Activated CD8-positive, alpha-beta T cell treated with anti-CD3 and anti-CD28 coated beads, Interleukin-2, amount 10 ng/mL, durations not matched to agents 7 days and 5 days (primary cell): ENCODE measurements at regions not wholly inside any gene's neighbourhood (a gene's known extent, or its start where the extent isn't known, plus 50 kb on each side); places are given as distances from the start of the nearest gene placed in this dataset.

ENCODE experiments used
- ATAC-seq: fragments of 150-1000 bp; cut with Tn5 transposase; one replicate; pipeline ENCODE4 v1.10.0; 2021; ENCODE audit warnings: moderate library complexity
- CTCF ChIA-PET: fragments of 350-600 bp; sonication (Branson Sonifier 250); formaldehyde crosslinking; loops from one replicate; lab custom pipeline; 2021; ENCODE audit warnings: antibody characterized with exemption; lab: Charles Lee
- POLR2A ChIA-PET: fragments of 350-600 bp; sonication (Branson Sonifier 250); formaldehyde crosslinking; loops from one replicate; lab custom pipeline; 2021; ENCODE audit warnings: antibody characterized with exemption; lab: Charles Lee
- DNase-seq: peaks from one replicate; pipeline ENCODE4 v3.0.0-alpha.2; 2020
- H3K27ac Mint-ChIP-seq: one replicate; pipeline ENCODE4 v1.8.0; 2021; ENCODE audit warnings: mild to moderate bottlenecking, mixed read lengths
- H3K27me3 Mint-ChIP-seq: one replicate; pipeline ENCODE4 v1.8.0; 2021; ENCODE audit warnings: low read depth, mixed read lengths
- H3K36me3 Mint-ChIP-seq: one replicate; pipeline ENCODE4 v1.8.0; 2021; ENCODE audit warnings: low read depth, mixed read lengths
- H3K4me1 Mint-ChIP-seq: one replicate; pipeline ENCODE4 v1.8.0; 2021; ENCODE audit warnings: low read depth, mixed read lengths
- H3K4me3 Mint-ChIP-seq: one replicate; pipeline ENCODE4 v1.8.0; 2021; ENCODE audit warnings: mild to moderate bottlenecking, mixed read lengths
- H3K9me3 Mint-ChIP-seq: one replicate; pipeline ENCODE4 v1.8.0; 2022; ENCODE audit warnings: mixed read lengths; ENCODE audit not compliant: insufficient read depth

DNA sequence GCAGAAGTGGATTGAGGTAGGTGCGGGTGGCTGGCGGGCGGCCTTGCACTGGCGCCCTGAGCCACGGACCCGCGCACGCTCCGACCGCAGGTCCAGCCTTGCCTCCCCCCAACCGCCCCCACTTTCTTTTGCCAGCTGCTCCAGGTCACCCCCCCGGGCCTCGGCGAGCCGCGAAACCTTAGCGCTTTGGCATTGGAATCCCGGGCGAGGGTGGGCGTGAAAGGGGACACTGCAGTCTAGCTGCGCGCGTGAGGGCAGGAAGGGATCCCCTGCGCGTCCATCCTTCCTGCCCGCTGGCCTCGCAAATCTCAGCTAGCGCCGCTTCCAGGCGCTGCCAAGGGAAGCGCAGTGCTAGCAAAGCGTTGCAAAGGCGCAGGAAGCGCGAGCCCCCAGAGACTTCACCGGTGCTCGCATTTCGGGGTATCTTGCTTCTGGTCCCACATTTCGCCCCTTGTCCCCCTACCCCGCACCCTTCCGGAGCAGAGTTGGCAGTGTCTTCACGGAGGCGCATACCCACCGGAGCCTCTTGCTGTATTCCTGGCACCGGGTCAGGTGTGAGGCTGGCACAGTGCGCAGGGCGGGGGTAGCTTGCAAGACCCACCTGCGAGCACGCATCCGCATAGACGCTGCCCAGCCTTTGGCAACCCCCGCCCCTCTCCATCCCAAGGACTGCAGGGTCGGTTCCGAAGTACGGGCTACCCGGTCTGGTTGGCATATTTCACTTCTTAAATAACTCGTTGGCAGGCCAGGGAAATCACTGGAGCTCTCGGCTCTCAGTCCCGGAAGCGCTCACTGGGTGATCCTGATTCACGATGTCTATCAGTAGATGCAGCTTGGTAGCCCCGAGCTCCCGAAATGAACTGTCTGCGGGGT is 104.4 kb downstream of the UCHL1 start:
- H3K4me1 Mint-ChIP-seq: peaks cover 1% of the 10 kb centered on the region
- DNase-seq (no peak), ATAC-seq (no peak)
- H3K27me3 Mint-ChIP-seq: peaks cover 36% of the 10 kb centered on the region
- H3K4me3 Mint-ChIP-seq: no peak overlapping the region
- no peaks in the 10 kb centered on the region for H3K9me3 Mint-ChIP-seq
- CTCF ChIA-PET: no interaction called here
- H3K27ac Mint-ChIP-seq: no peak overlapping the region
- POLR2A ChIA-PET: no interaction called here
- H3K36me3 Mint-ChIP-seq: no peaks in the 10 kb centered on the region

DNA sequence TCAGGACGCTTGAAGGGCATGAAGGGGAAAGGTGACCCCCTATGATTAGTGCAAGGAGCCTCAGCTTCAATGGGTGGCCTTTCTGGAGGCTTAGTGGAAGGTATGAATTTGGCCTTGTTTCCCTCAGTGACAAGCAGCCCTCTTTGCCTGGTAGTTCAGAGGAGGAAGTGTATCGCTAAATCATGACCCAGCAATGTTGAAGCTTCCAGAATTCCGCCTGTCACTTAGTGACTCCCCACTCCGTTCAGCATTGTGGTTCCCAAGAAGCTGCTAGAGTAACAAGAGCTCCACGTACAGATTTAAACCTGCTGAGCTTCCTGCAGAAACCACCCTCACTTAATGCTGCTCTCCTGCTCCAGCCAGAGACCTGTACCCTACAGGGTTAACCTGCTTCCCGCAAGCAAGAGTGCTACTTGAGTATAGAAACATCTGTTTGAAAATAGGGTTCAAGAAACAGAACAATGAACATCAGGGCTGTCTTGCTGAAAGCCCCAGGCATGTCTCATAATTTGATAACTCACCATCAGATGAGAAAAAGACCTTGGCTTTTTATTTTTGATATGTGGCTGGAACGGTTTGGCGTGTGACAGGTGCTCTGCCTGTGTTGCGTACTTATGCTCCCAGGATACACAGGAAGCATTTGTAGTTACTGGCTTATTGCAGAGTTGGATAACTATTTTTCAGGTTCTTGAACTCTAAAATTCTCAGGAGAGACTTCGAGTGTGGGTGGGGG is 105.2 kb downstream of the UCHL1 start:
- no peaks in the 10 kb centered on the region for H3K9me3 Mint-ChIP-seq
- no peak overlapping the region for H3K4me3 Mint-ChIP-seq
- H3K27ac Mint-ChIP-seq: no peak overlapping the region
- no peak for ATAC-seq
- peaks cover 1% of the 10 kb centered on the region for H3K4me1 Mint-ChIP-seq
- POLR2A ChIA-PET: no interaction called here
- H3K27me3 Mint-ChIP-seq: peaks cover 36% of the 10 kb centered on the region
- CTCF ChIA-PET: no interaction called here
- DNase-seq: no peak
- H3K36me3 Mint-ChIP-seq: no peaks in the 10 kb centered on the region

DNA sequence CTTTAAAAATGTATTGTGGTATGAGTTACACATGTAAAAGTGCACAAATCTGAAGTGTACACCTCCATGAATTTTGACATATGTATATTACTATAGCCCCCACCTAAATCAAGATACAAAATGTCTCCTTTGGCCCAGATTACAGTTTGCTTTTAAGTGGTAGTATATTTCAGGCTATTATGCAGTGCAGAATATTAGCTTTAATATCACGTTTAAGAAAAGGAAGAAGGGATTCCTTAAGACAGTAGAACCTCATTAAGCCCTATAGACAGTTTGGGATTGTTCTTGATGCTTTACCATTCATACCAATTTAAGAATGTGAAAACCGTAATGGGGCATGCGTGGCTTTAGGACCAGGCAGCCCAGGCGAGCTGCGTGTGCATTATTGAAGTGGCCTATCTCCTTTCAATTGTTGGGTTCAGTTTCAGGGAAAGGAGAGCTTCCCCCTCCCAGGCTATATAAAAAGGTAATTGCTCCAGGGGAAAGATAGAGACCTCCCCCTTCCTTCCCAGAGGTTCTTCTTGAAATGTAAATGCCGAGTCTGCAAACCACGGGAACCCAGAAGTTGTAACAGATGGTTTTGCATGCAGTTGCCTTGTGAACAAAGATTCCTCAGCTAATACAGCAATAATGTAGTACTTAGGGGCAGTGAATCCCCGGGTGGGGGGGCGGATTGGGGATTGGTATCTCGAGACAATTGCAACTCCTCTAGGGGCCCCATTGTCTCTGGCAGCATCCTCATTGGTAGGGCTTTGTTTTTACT is 106.1 kb downstream of the UCHL1 start:
- Mint-ChIP-seq H3K4me3 (no peak overlapping the region), H3K9me3 (no peaks in the 10 kb centered on the region), H3K36me3 (no peaks in the 10 kb centered on the region), H3K4me1 (peaks cover 1% of the 10 kb centered on the region), H3K27me3 (peaks cover 36% of the 10 kb centered on the region), H3K27ac (no peak overlapping the region)
- CTCF ChIA-PET: no interaction called here
- ATAC-seq (no peak), DNase-seq (no peak)
- POLR2A ChIA-PET: no interaction called here

GRCh38 chr4:41363384-41363981 is 106.8 kb downstream of the UCHL1 start:
- no peak overlapping the region for H3K4me3 Mint-ChIP-seq
- ChIA-PET CTCF (no interaction called here), POLR2A (no interaction called here)
- peaks cover 34% of the 10 kb centered on the region for H3K27me3 Mint-ChIP-seq
- peaks cover 1% of the 10 kb centered on the region for H3K4me1 Mint-ChIP-seq
- ATAC-seq: no peak
- H3K36me3 Mint-ChIP-seq: no peaks in the 10 kb centered on the region
- no peak overlapping the region for H3K27ac Mint-ChIP-seq
- no peak for DNase-seq
- no peaks in the 10 kb centered on the region for H3K9me3 Mint-ChIP-seq

DNA sequence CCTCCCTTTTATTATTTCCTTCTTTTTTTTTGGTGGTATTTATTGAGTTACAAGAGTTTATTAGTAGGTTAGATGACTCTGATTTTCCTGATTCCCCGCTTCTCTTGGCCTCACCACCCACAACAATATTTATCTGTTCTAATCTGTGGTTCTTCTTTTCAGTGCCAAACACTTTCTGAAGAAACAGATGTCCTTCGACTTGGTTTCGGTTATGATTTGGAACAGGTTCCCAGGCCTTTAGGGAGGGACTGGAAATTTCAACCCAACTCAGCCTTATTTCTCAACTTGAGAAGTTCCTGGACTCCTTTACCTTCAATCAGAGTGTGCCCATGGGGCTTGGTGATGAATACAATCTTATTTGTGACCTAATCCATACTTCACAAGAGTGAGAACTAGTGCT is 108.1 kb downstream of the UCHL1 start:
- DNase-seq: no peak
- peaks cover 1% of the 10 kb centered on the region for H3K4me1 Mint-ChIP-seq
- no peak for ATAC-seq
- no peaks in the 10 kb centered on the region for H3K9me3 Mint-ChIP-seq
- ChIA-PET POLR2A (no interaction called here), CTCF (no interaction called here)
- no peak overlapping the region for H3K27ac Mint-ChIP-seq
- H3K36me3 Mint-ChIP-seq: no peaks in the 10 kb centered on the region
- H3K4me3 Mint-ChIP-seq: no peak overlapping the region
- peaks cover 26% of the 10 kb centered on the region for H3K27me3 Mint-ChIP-seq

GRCh38 chr4:41365681-41366080 is 109.0 kb downstream of the UCHL1 start:
- no peak for DNase-seq
- ChIA-PET POLR2A (no interaction called here), CTCF (no interaction called here)
- peaks cover 25% of the 10 kb centered on the region for H3K27me3 Mint-ChIP-seq
- peaks cover 1% of the 10 kb centered on the region for H3K4me1 Mint-ChIP-seq
- ATAC-seq: no peak
- H3K27ac Mint-ChIP-seq: no peak overlapping the region
- no peaks in the 10 kb centered on the region for H3K9me3 Mint-ChIP-seq
- no peaks in the 10 kb centered on the region for H3K36me3 Mint-ChIP-seq
- no peak overlapping the region for H3K4me3 Mint-ChIP-seq

- Mint-ChIP-seq H3K4me3 (no peak overlapping the region), H3K27me3 (peaks cover 12% of the 10 kb centered on the region), H3K27ac (no peak overlapping the region), H3K9me3 (no peaks in the 10 kb centered on the region), H3K4me1 (no peaks in the 10 kb centered on the region), H3K36me3 (no peaks in the 10 kb centered on the region)
- ChIA-PET POLR2A (no interaction called here), CTCF (no interaction called here)
- ATAC-seq: no peak
- no peak for DNase-seq
These were observed 110.3 kb downstream of the UCHL1 start for GRCh38 chr4:41366911-41367517.

DNA sequence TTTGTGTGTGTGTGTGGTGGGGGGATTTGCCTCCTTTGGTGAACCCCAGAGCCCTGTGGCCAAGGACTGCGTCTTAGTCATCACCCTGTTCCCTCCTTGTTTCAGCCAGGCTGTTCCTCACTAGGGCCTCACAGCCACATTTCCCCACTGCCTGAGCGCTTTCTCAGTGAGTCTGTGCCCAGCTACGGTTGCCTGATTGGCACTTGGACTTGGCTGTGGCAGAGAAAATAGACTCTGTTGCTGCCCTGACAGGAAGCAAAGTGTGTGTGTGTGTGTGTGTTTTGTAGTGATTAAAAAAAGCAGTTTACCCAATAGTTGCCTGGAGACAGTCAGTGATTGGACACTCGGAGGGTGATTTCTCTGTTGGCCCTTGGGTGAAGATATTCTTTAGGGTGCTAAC is 113.0 kb downstream of the UCHL1 start:
- no peak overlapping the region for H3K27ac Mint-ChIP-seq
- H3K4me1 Mint-ChIP-seq: no peaks in the 10 kb centered on the region
- H3K27me3 Mint-ChIP-seq: peaks cover 2% of the 10 kb centered on the region
- ChIA-PET POLR2A (no interaction called here), CTCF (no interaction called here)
- no peaks in the 10 kb centered on the region for H3K9me3 Mint-ChIP-seq
- no peak for ATAC-seq
- no peak overlapping the region for H3K4me3 Mint-ChIP-seq
- no peaks in the 10 kb centered on the region for H3K36me3 Mint-ChIP-seq
- DNase-seq: no peak

DNA sequence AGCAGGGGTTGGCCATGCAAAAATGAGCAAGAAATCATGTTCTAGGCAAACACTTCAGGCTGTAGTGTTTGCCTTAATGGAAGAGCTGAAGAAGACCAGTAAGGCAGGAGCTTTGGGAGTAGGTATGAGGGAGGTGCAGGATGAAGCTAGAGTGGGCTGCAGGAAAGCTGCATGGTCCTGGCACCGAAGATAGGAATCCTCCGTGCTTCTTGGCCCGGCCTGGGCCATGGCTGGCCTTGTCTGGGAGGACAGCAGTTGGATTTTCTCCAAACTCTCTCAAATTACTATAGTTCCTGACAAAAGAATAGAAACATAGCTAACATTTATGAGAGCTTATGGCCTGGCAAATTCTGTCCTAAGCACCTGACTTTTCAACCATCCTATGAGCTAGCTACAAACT is 116.5 kb downstream of the UCHL1 start:
- ChIA-PET CTCF (no interaction called here), POLR2A (no interaction called here)
- no peaks in the 10 kb centered on the region for H3K4me1 Mint-ChIP-seq
- no peak for DNase-seq
- H3K27me3 Mint-ChIP-seq: no peaks in the 10 kb centered on the region
- no peak overlapping the region for H3K27ac Mint-ChIP-seq
- ATAC-seq: no peak
- H3K4me3 Mint-ChIP-seq: no peak overlapping the region
- no peaks in the 10 kb centered on the region for H3K36me3 Mint-ChIP-seq
- no peaks in the 10 kb centered on the region for H3K9me3 Mint-ChIP-seq

- ChIA-PET CTCF (no interaction called here), POLR2A (no interaction called here)
- H3K27ac Mint-ChIP-seq: no peak overlapping the region
- H3K9me3 Mint-ChIP-seq: no peaks in the 10 kb centered on the region
- no peak for DNase-seq
- H3K4me1 Mint-ChIP-seq: no peaks in the 10 kb centered on the region
- H3K27me3 Mint-ChIP-seq: no peaks in the 10 kb centered on the region
- H3K36me3 Mint-ChIP-seq: no peaks in the 10 kb centered on the region
- ATAC-seq: no peak
- H3K4me3 Mint-ChIP-seq: no peak overlapping the region
These were observed 117.8 kb downstream of the UCHL1 start for GRCh38 chr4:41374490-41374889.

GRCh38 chr4:41375561-41375960 is 118.8 kb downstream of the UCHL1 start:
- ChIA-PET CTCF (no interaction called here), POLR2A (no interaction called here)
- H3K4me3 Mint-ChIP-seq: no peak overlapping the region
- DNase-seq: no peak
- no peak for ATAC-seq
- H3K27me3 Mint-ChIP-seq: no peaks in the 10 kb centered on the region
- no peaks in the 10 kb centered on the region for H3K9me3 Mint-ChIP-seq
- no peaks in the 10 kb centered on the region for H3K36me3 Mint-ChIP-seq
- no peaks in the 10 kb centered on the region for H3K4me1 Mint-ChIP-seq
- no peak overlapping the region for H3K27ac Mint-ChIP-seq
